Natural killer cell treated with Interleukin-12 subunit alpha and Interleukin-12 subunit beta and Interleukin-15 and Interleukin-18, amount 100 ng/mL, for 72 hours (primary cell): ENCODE measurements at regions not wholly inside any gene's neighbourhood (a gene's known extent, or its start where the extent isn't known, plus 50 kb on each side); places are given as distances from the start of the nearest gene placed in this dataset.
"Not testable (repeated sequence)": the region's sequence is repeated elsewhere in the genome, so short reads cannot be mapped to it uniquely, and the experiment has no call there.

Source experiments
- ATAC-seq, 2 donors: fragments of 150-1000 bp; cut with Tn5 transposase in 1 of 2; sonication (Bioruptor Pico), chemical (Tn5 transposase) in 1 of 2; 2 replicates each; pipeline ENCODE4 v1.10.0; 2021
- DNase-seq: peaks from one replicate; pipeline ENCODE4 v3.0.0; 2022; ENCODE audit warnings: low spot score
- H3K27ac Mint-ChIP-seq, 2 donors: 1 replicate in 1 of 2; 2 replicates in 1 of 2; pipeline ENCODE4 v1.8.0; 2022; ENCODE audit warnings: mixed read lengths in 2 of 2, mild to moderate bottlenecking in 1 of 2, moderate library complexity in 1 of 2
- H3K27me3 Mint-ChIP-seq, 2 donors: 1 replicate in 1 of 2; 2 replicates in 1 of 2; pipeline ENCODE4 v1.8.0; 2022; ENCODE audit warnings: mixed read lengths in 2 of 2
- H3K36me3 Mint-ChIP-seq: one replicate; pipeline ENCODE4 v1.8.0; 2022; ENCODE audit warnings: mixed read lengths
- H3K4me1 Mint-ChIP-seq, 2 donors: 1 replicate in 1 of 2; 2 replicates in 1 of 2; pipeline ENCODE4 v1.8.0; 2022; ENCODE audit warnings: low read depth in 2 of 2, mixed read lengths in 2 of 2, mild to moderate bottlenecking in 1 of 2
- H3K4me3 Mint-ChIP-seq: one replicate; pipeline ENCODE4 v1.8.0; 2022; ENCODE audit warnings: mixed read lengths
- H3K9me3 Mint-ChIP-seq: 2 replicates; pipeline ENCODE4 v1.8.0; 2022; ENCODE audit warnings: mixed read lengths

- DNase-seq = no peak
- H3K36me3 Mint-ChIP-seq = no peaks in the 10 kb centered on the region
- no peaks in the 10 kb centered on the region for H3K27me3 Mint-ChIP-seq
- H3K27ac Mint-ChIP-seq = no peak overlapping the region
- H3K9me3 Mint-ChIP-seq = peaks cover 10% of the 10 kb centered on the region
- H3K4me1 Mint-ChIP-seq = no peaks in the 10 kb centered on the region
- no peak overlapping the region for H3K4me3 Mint-ChIP-seq
- no peak for ATAC-seq
Observed at GRCh38 chr10:81728692-81729091, 146.3 kb upstream of the NRG3 start.

GRCh38 chr10:81730891-81731290 lies 144.1 kb upstream of the NRG3 start:
- Mint-ChIP-seq H3K9me3 (peaks cover 6% of the 10 kb centered on the region), H3K4me1 (no peaks in the 10 kb centered on the region), H3K27me3 (no peaks in the 10 kb centered on the region), H3K27ac (no peak overlapping the region), H3K36me3 (peaks cover under 1% of the 10 kb centered on the region), H3K4me3 (no peak overlapping the region)
- DNase-seq (no peak), ATAC-seq (no peak)

GRCh38 chr10:81733542-81733941 lies 141.5 kb upstream of the NRG3 start:
- no peaks in the 10 kb centered on the region for H3K27me3 Mint-ChIP-seq
- ATAC-seq = no peak
- H3K9me3 Mint-ChIP-seq = peaks cover 11% of the 10 kb centered on the region
- no peaks in the 10 kb centered on the region for H3K4me1 Mint-ChIP-seq
- H3K27ac Mint-ChIP-seq = no peak overlapping the region
- no peak overlapping the region for H3K4me3 Mint-ChIP-seq
- H3K36me3 Mint-ChIP-seq = peaks cover 10% of the 10 kb centered on the region
- no peak for DNase-seq

- DNase-seq, H3K4me3 Mint-ChIP-seq, H3K27me3 Mint-ChIP-seq, ATAC-seq, H3K27ac Mint-ChIP-seq, H3K4me1 Mint-ChIP-seq: not testable (repeated sequence)
- peaks cover 13% of the 10 kb centered on the region for H3K9me3 Mint-ChIP-seq
- peaks cover 10% of the 10 kb centered on the region for H3K36me3 Mint-ChIP-seq
Observed at GRCh38 chr10:81735167-81735566, 139.8 kb upstream of the NRG3 start.

GRCh38 chr10:81759111-81759510 lies 115.9 kb upstream of the NRG3 start:
- Mint-ChIP-seq H3K9me3 (peaks cover 10% of the 10 kb centered on the region), H3K4me1 (no peaks in the 10 kb centered on the region), H3K27me3 (no peaks in the 10 kb centered on the region), H3K4me3 (no peak overlapping the region), H3K27ac (no peak overlapping the region), H3K36me3 (no peaks in the 10 kb centered on the region)
- DNase-seq = no peak
- no peak for ATAC-seq

GRCh38 chr10:81784111-81784597 lies 90.8 kb upstream of the NRG3 start:
- no peak for DNase-seq
- Mint-ChIP-seq H3K9me3 (peaks cover 11% of the 10 kb centered on the region), H3K36me3 (no peaks in the 10 kb centered on the region)

GRCh38 chr10:81792729-81793128 lies 82.3 kb upstream of the NRG3 start:
- Mint-ChIP-seq H3K27me3 (no peaks in the 10 kb centered on the region), H3K4me3 (no peak overlapping the region), H3K27ac (no peak overlapping the region), H3K36me3 (no peaks in the 10 kb centered on the region), H3K9me3 (peaks cover 17% of the 10 kb centered on the region), H3K4me1 (no peaks in the 10 kb centered on the region)
- no peak for DNase-seq
- no peak for ATAC-seq

More at GRCh38 chr10:81784111-81784597, 90.8 kb upstream of the NRG3 start:
- Mint-ChIP-seq H3K4me3 (no peak overlapping the region), H3K4me1 (no peaks in the 10 kb centered on the region), H3K27me3 (no peaks in the 10 kb centered on the region), H3K27ac (no peak overlapping the region)
- ATAC-seq = no peak

- no peak overlapping the region for H3K27ac Mint-ChIP-seq
- H3K36me3 Mint-ChIP-seq = peaks cover 4% of the 10 kb centered on the region
- H3K4me3 Mint-ChIP-seq = no peak overlapping the region
- no peaks in the 10 kb centered on the region for H3K4me1 Mint-ChIP-seq
- no peak for ATAC-seq
- H3K9me3 Mint-ChIP-seq = peaks cover 20% of the 10 kb centered on the region
- no peaks in the 10 kb centered on the region for H3K27me3 Mint-ChIP-seq
- DNase-seq = no peak
Observed at GRCh38 chr10:81806842-81807241, 68.2 kb upstream of the NRG3 start.

- H3K4me1 Mint-ChIP-seq = no peaks in the 10 kb centered on the region
- no peaks in the 10 kb centered on the region for H3K27me3 Mint-ChIP-seq
- no peak overlapping the region for H3K4me3 Mint-ChIP-seq
- ATAC-seq (no peak), DNase-seq (no peak)
- H3K9me3 Mint-ChIP-seq = peaks cover 14% of the 10 kb centered on the region
- H3K36me3 Mint-ChIP-seq = no peaks in the 10 kb centered on the region
- H3K27ac Mint-ChIP-seq = no peak overlapping the region
Observed at GRCh38 chr10:81814842-81815241, 60.2 kb upstream of the NRG3 start.

GRCh38 chr10:81817596-81818170 lies 57.3 kb upstream of the NRG3 start:
- ATAC-seq = no peak
- no peaks in the 10 kb centered on the region for H3K36me3 Mint-ChIP-seq
- no peak overlapping the region for H3K4me3 Mint-ChIP-seq
- no peaks in the 10 kb centered on the region for H3K27me3 Mint-ChIP-seq
- no peak for DNase-seq
- H3K9me3 Mint-ChIP-seq = peaks cover 11% of the 10 kb centered on the region
- no peaks in the 10 kb centered on the region for H3K4me1 Mint-ChIP-seq
- H3K27ac Mint-ChIP-seq = no peak overlapping the region

- H3K4me1 Mint-ChIP-seq = no peaks in the 10 kb centered on the region
- DNase-seq = no peak
Observed at GRCh38 chr10:81820418-81820817, 54.6 kb upstream of the NRG3 start.

More at GRCh38 chr10:81820418-81820817, 54.6 kb upstream of the NRG3 start:
- Mint-ChIP-seq H3K27ac (no peak overlapping the region), H3K4me3 (no peak overlapping the region), H3K9me3 (peaks cover 4% of the 10 kb centered on the region), H3K27me3 (no peaks in the 10 kb centered on the region), H3K36me3 (no peaks in the 10 kb centered on the region)
- ATAC-seq = no peak
